PFSK-1 (cell line): ENCODE measurements at regions not wholly inside any gene's neighbourhood (a gene's known extent, or its start where the extent isn't known, plus 50 kb on each side); places are given as distances from the start of the nearest gene placed in this dataset.

Source experiments
- FOXP2 ChIP-seq: optimal IDR thresholded peaks from 2 replicates; pipeline ENCODE3; 2011; ENCODE audit warnings: borderline replicate concordance, control low read depth, inconsistent platforms; ENCODE audit not compliant: insufficient read depth; ENCODE audit errors: extremely low read length, extremely low read depth
- POLR2AphosphoS5 ChIP-seq: IDR thresholded peaks from 2 replicates; pipeline ENCODE4 v1.6.1; 2012; ENCODE audit warnings: low read depth, mild to moderate bottlenecking, control low read depth, low read length, moderate library complexity
- REST ChIP-seq, 2 experiments: IDR thresholded peaks; 2 replicates each; pipeline versions ENCODE4 v1.6.1 to v1.8.0; 2011 to 2012; ENCODE audit warnings: low read depth in 2 of 2, low read length in 2 of 2, control low read depth in 1 of 2, inconsistent platforms in 1 of 2, mild to moderate bottlenecking in 1 of 2, moderate library complexity in 1 of 2; ENCODE audit not compliant: insufficient read depth in 1 of 2
- SIN3A ChIP-seq: IDR thresholded peaks from 2 replicates; pipeline ENCODE4 v1.6.1; 2012; ENCODE audit warnings: mild to moderate bottlenecking, low read length, moderate library complexity, borderline replicate concordance; ENCODE audit not compliant: insufficient read depth
- TAF1 ChIP-seq: IDR thresholded peaks from 2 replicates; pipeline ENCODE4 v1.6.1; 2012; ENCODE audit warnings: low read length, control low read depth, borderline replicate concordance; ENCODE audit not compliant: insufficient read depth

- TF ChIP-seq POLR2AphosphoS5: no peak
Observed at GRCh38 chr2:146048141-146048540, 1528.2 kb upstream of the ZEB2 start.

- no peak for TF ChIP-seq SIN3A
- TF ChIP-seq TAF1: no peak
- TF ChIP-seq REST (IDR thresholded peaks at IDR 0.05; ENCODE audit: insufficient read depth in 1 of 2, low read depth in 2 of 2, low read length in 2 of 2): no peak
- TF ChIP-seq POLR2AphosphoS5: no peak
Observed at GRCh38 chr2:146041274-146041910, 1521.5 kb upstream of the ZEB2 start.

GRCh38 chr2:146040051-146040450 is 1520.1 kb upstream of the ZEB2 start:
- TF ChIP-seq POLR2AphosphoS5 (no peak), TAF1 (no peak), FOXP2 (no peak)

- TF ChIP-seq REST (IDR thresholded peaks at IDR 0.05; ENCODE audit: insufficient read depth in 1 of 2, low read depth in 2 of 2, low read length in 2 of 2): no peak
- no peak for TF ChIP-seq POLR2AphosphoS5
- TF ChIP-seq SIN3A: no peak
- no peak for TF ChIP-seq FOXP2
- no peak for TF ChIP-seq TAF1
Observed at GRCh38 chr2:146038014-146038413, 1518.1 kb upstream of the ZEB2 start.

- TF ChIP-seq TAF1 (no peak), POLR2AphosphoS5 (no peak), REST (IDR thresholded peaks at IDR 0.05; ENCODE audit: insufficient read depth in 1 of 2, low read depth in 2 of 2, low read length in 2 of 2) (no peak), FOXP2 (no peak), SIN3A (no peak)
Observed at GRCh38 chr2:146037334-146037870, 1517.5 kb upstream of the ZEB2 start.

- TF ChIP-seq FOXP2 (no peak), POLR2AphosphoS5 (no peak), REST (IDR thresholded peaks at IDR 0.05; ENCODE audit: insufficient read depth in 1 of 2, low read depth in 2 of 2, low read length in 2 of 2) (no peak), TAF1 (no peak), SIN3A (no peak)
Observed at GRCh38 chr2:146031158-146031557, 1511.2 kb upstream of the ZEB2 start.
